ENCODE measurements at regions not wholly inside any gene's neighbourhood (a gene's known extent, or its start where the extent isn't known, plus 50 kb on each side); places are given as distances from the start of the nearest gene placed in this dataset.

GRCh38 chr14:86543521-86543920 lies 1013.6 kb downstream of the FLRT2 start:
- TF ChIP-seq POLR2A (IDR thresholded peaks at IDR 0.05; ENCODE audit: low read depth, low read length) (no peak), FOS (IDR thresholded peaks at IDR 0.05; ENCODE audit: low read depth, low read length) (no peak), SMC3 (IDR thresholded peaks at IDR 0.05; ENCODE audit: low read depth, low read length) (no peak), USF2 (IDR thresholded peaks at IDR 0.05; ENCODE audit: low read depth, low read length) (no peak), RFX5 (IDR thresholded peaks at IDR 0.05; ENCODE audit: low read depth, low read length) (no peak), BHLHE40 (IDR thresholded peaks at IDR 0.05; ENCODE audit: low read depth, low read length) (no peak), NFE2L2 (IDR thresholded peaks at IDR 0.05; ENCODE audit: low read depth, low read length) (no peak), RAD21 (IDR thresholded peaks at IDR 0.05; ENCODE audit: low read length) (no peak), ELK1 (IDR thresholded peaks at IDR 0.05; ENCODE audit: borderline replicate concordance, low read depth, low read length) (no peak)
- TF ChIP-seq, protein P1, sequence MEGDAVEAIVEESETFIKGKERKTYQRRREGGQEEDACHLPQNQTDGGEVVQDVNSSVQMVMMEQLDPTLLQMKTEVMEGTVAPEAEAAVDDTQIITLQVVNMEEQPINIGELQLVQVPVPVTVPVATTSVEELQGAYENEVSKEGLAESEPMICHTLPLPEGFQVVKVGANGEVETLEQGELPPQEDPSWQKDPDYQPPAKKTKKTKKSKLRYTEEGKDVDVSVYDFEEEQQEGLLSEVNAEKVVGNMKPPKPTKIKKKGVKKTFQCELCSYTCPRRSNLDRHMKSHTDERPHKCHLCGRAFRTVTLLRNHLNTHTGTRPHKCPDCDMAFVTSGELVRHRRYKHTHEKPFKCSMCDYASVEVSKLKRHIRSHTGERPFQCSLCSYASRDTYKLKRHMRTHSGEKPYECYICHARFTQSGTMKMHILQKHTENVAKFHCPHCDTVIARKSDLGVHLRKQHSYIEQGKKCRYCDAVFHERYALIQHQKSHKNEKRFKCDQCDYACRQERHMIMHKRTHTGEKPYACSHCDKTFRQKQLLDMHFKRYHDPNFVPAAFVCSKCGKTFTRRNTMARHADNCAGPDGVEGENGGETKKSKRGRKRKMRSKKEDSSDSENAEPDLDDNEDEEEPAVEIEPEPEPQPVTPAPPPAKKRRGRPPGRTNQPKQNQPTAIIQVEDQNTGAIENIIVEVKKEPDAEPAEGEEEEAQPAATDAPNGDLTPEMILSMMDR (conservative IDR thresholded peaks at IDR 0.05; ENCODE audit: low read depth, low read length), result no peak

All from IMR-90 (cell line).